IPS-20b (cell line): ENCODE measurements at regions not wholly inside any gene's neighbourhood (a gene's known extent, or its start where the extent isn't known, plus 50 kb on each side); places are given as distances from the start of the nearest gene placed in this dataset.

Source experiments
- H3K27ac ChIP-seq: one replicate; pipeline ENCODE4 v1.5.1; 2013; ENCODE audit warnings: low read length
- H3K27me3 ChIP-seq: 2 replicates; pipeline ENCODE4 v1.6.1; 2013; ENCODE audit warnings: mild to moderate bottlenecking, low read length, inconsistent platforms; ENCODE audit not compliant: insufficient read depth
- H3K36me3 ChIP-seq: 2 replicates; pipeline ENCODE4 v1.6.1; 2013; ENCODE audit warnings: low read depth, mild to moderate bottlenecking, inconsistent platforms, low read length, moderate library complexity; ENCODE audit not compliant: insufficient read depth
- H3K4me1 ChIP-seq: 2 replicates; pipeline ENCODE4 v1.6.1; 2013; ENCODE audit warnings: mild to moderate bottlenecking, control low read depth, inconsistent platforms, low read length, moderate library complexity; ENCODE audit not compliant: insufficient read depth
- H3K4me3 ChIP-seq: 2 replicates; pipeline ENCODE4 v1.5.1; 2013; ENCODE audit warnings: mild to moderate bottlenecking, low read length, inconsistent platforms
- H3K9ac ChIP-seq: 2 replicates; pipeline ENCODE4 v1.6.1; 2013; ENCODE audit warnings: low read depth, mild to moderate bottlenecking, inconsistent platforms, low read length, moderate library complexity
- H3K9me3 ChIP-seq: 2 replicates; pipeline ENCODE4 v1.6.1; 2013; ENCODE audit warnings: mild to moderate bottlenecking, low read depth, low read length, inconsistent platforms; ENCODE audit not compliant: insufficient read depth

- Histone ChIP-seq H3K36me3 (no peaks in the 10 kb centered on the region), H3K9ac (no peak overlapping the region), H3K4me1 (no peaks in the 10 kb centered on the region), H3K27ac (no peak overlapping the region), H3K9me3 (no peaks in the 10 kb centered on the region), H3K4me3 (no peak overlapping the region), H3K27me3 (no peaks in the 10 kb centered on the region)
Observed at GRCh38 chr10:51020200-51020599, 54.1 kb upstream of the PRKG1 start.

GRCh38 chr10:51022933-51023585, 51.2 kb upstream of the PRKG1 start:
- Histone ChIP-seq H3K27ac (no peak overlapping the region), H3K4me1 (no peaks in the 10 kb centered on the region), H3K27me3 (no peaks in the 10 kb centered on the region), H3K36me3 (no peaks in the 10 kb centered on the region), H3K9ac (no peak overlapping the region), H3K9me3 (no peaks in the 10 kb centered on the region), H3K4me3 (no peak overlapping the region)

GRCh38 chr10:51023636-51024035, 50.7 kb upstream of the PRKG1 start:
- no peaks in the 10 kb centered on the region for H3K27me3 ChIP-seq
- H3K27ac ChIP-seq: no peak overlapping the region
- H3K36me3 ChIP-seq: no peaks in the 10 kb centered on the region
- H3K4me1 ChIP-seq: no peaks in the 10 kb centered on the region
- no peak overlapping the region for H3K9ac ChIP-seq
- H3K4me3 ChIP-seq: no peak overlapping the region
- no peaks in the 10 kb centered on the region for H3K9me3 ChIP-seq
